Esophagus squamous epithelium (tissue), 4 donors: ENCODE measurements at regions not wholly inside any gene's neighbourhood (a gene's known extent, or its start where the extent isn't known, plus 50 kb on each side); places are given as distances from the start of the nearest gene placed in this dataset.

Experiments
- CTCF ChIP-seq, 6 experiments: fragments of 450-650 bp in 4 of 6; fragments of 200-600 bp in 2 of 6; sonication (generic) in 2 of 6; IDR thresholded peaks; one replicate each; pipeline ENCODE4 v1.5.1; 2016 to 2019; ENCODE audit warnings: antibody characterized with exemption in 6 of 6, mild to moderate bottlenecking in 4 of 6, moderate library complexity in 4 of 6
- POLR2A ChIP-seq, 4 donors: fragments of 450-650 bp; IDR thresholded peaks; one replicate each; pipeline ENCODE4 v1.6.1; 2017; ENCODE audit warnings: antibody characterized with exemption in 4 of 4, mild to moderate bottlenecking in 4 of 4, moderate library complexity in 3 of 4

GRCh38 chr9:79929285-79929684, 357.5 kb downstream of the TLE4 start:
- no peak for TF ChIP-seq CTCF (IDR thresholded peaks at IDR 0.05)
- TF ChIP-seq POLR2A (IDR thresholded peaks at IDR 0.05), result no peak
